HFFc6 (cell line): ENCODE measurements at regions not wholly inside any gene's neighbourhood (a gene's known extent, or its start where the extent isn't known, plus 50 kb on each side); places are given as distances from the start of the nearest gene placed in this dataset.

ENCODE experiments used
- DNase-seq: peaks from one replicate; pipeline ENCODE4 v3.0.0-alpha.2; 2018
- H3K27ac Mint-ChIP-seq: 2 replicates; pipeline ENCODE4 v1.8.0; 2020; ENCODE audit warnings: mild to moderate bottlenecking, mixed read lengths
- H3K27me3 Mint-ChIP-seq: 2 replicates; pipeline ENCODE4 v1.8.0; 2021; ENCODE audit warnings: mild to moderate bottlenecking, moderate library complexity, mixed read lengths; ENCODE audit not compliant: insufficient read depth
- H3K36me3 Mint-ChIP-seq: 2 replicates; pipeline ENCODE4 v1.8.0; 2021; ENCODE audit warnings: low read depth, mixed read lengths
- H3K4me1 Mint-ChIP-seq: 2 replicates; pipeline ENCODE4 v1.8.0; 2020; ENCODE audit warnings: low read depth, mixed read lengths
- H3K4me3 Mint-ChIP-seq: 2 replicates; pipeline ENCODE4 v1.8.0; 2020; ENCODE audit warnings: mild to moderate bottlenecking, moderate library complexity, mixed read lengths
- H3K9me3 Mint-ChIP-seq: 2 replicates; pipeline ENCODE4 v1.8.0; 2020; ENCODE audit warnings: mild to moderate bottlenecking, mixed read lengths
- CTCF ChIP-seq: fragments of 200-600 bp; sonication (generic); IDR thresholded peaks from 2 replicates; pipeline ENCODE4 v1.5.0; 2021; ENCODE audit warnings: antibody characterized with exemption, mild to moderate bottlenecking

GRCh38 chr2:84257831-84258230, 201.2 kb downstream of the SUCLG1 start:
- Mint-ChIP-seq H3K36me3 (no peaks in the 10 kb centered on the region), H3K27me3 (no peaks in the 10 kb centered on the region)

DNA sequence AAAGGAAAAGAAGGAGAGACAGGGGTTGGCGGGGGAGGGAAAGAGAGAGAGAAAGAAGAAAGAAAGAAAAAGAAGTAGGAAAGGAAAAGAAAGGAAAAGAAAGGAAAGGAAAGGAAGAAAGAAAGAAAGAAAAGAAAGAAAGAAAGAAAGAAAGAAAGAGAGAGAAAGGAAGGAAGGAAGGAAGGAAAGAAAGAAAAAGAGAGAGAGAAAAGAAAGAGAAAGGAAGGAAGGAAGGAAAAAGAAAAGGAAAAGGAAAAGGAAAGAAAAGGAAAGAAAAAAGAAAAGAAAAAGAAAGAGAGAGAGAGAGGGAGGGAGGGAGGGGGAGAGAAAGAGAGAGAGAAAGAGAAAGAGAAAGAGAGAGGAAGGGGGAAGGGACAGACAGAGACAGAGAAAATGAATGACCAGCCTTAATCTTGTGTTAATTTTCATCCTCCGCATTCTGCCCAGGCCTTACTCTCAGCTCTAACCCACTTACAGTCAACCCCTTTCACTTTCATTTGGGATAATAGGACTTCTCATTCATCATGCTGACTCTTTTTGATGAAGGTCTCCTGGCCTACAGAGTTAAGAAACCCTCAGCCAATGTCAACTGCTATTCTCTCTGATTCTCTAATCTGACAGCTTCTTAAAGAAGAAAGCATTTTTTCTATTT, 207.3 kb downstream of the SUCLG1 start:
- Mint-ChIP-seq H3K27me3 (no peaks in the 10 kb centered on the region), H3K27ac (no peak overlapping the region), H3K4me3 (no peak overlapping the region), H3K9me3 (peaks cover 9% of the 10 kb centered on the region), H3K4me1 (no peaks in the 10 kb centered on the region), H3K36me3 (no peaks in the 10 kb centered on the region)
- no peak for DNase-seq
- no peak for TF ChIP-seq CTCF

More at GRCh38 chr2:84257831-84258230, 201.2 kb downstream of the SUCLG1 start:
- H3K27ac Mint-ChIP-seq, result no peak overlapping the region
- no peak for DNase-seq
- H3K4me1 Mint-ChIP-seq, result no peaks in the 10 kb centered on the region
- peaks cover 17% of the 10 kb centered on the region for H3K9me3 Mint-ChIP-seq
- no peak overlapping the region for H3K4me3 Mint-ChIP-seq
- no peak for TF ChIP-seq CTCF

DNA sequence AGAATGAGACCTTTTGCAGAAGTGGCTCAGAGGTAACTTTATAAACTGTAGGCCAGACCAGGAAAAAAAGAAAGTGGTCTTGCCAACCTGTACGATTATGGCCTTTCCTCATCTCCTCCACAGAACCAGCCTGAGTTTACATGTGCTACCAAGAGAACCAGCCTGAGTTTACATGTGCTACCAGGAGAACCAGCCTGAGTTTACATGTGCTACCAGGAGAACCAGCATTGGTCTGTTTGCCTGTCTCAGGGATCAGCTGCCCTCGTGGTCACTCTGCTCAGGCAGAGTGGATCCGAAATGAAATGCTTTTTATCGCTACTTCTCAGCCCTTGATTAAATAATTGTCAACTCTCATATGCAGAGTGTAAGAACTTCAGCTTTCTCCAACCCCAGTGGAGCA, 209.9 kb downstream of the SUCLG1 start:
- Mint-ChIP-seq H3K4me3 (no peak overlapping the region), H3K27ac (no peak overlapping the region), H3K27me3 (no peaks in the 10 kb centered on the region; the same call in 1 of the 2 replicates), H3K36me3 (no peaks in the 10 kb centered on the region), H3K9me3 (no peaks in the 10 kb centered on the region; the same call in 1 of the 2 replicates), H3K4me1 (no peaks in the 10 kb centered on the region)
- no peak for DNase-seq
- no peak for TF ChIP-seq CTCF

- H3K4me3 Mint-ChIP-seq, result no peak overlapping the region
- no peaks in the 10 kb centered on the region; the same call in 1 of the 2 replicates for H3K27me3 Mint-ChIP-seq
- no peak for DNase-seq
- no peaks in the 10 kb centered on the region; the same call in 1 of the 2 replicates for H3K9me3 Mint-ChIP-seq
- no peak overlapping the region for H3K27ac Mint-ChIP-seq
- H3K36me3 Mint-ChIP-seq, result no peaks in the 10 kb centered on the region
- no peak for TF ChIP-seq CTCF
- no peaks in the 10 kb centered on the region for H3K4me1 Mint-ChIP-seq
Measured at GRCh38 chr2:84247532-84247931, 211.5 kb downstream of the SUCLG1 start.

DNA sequence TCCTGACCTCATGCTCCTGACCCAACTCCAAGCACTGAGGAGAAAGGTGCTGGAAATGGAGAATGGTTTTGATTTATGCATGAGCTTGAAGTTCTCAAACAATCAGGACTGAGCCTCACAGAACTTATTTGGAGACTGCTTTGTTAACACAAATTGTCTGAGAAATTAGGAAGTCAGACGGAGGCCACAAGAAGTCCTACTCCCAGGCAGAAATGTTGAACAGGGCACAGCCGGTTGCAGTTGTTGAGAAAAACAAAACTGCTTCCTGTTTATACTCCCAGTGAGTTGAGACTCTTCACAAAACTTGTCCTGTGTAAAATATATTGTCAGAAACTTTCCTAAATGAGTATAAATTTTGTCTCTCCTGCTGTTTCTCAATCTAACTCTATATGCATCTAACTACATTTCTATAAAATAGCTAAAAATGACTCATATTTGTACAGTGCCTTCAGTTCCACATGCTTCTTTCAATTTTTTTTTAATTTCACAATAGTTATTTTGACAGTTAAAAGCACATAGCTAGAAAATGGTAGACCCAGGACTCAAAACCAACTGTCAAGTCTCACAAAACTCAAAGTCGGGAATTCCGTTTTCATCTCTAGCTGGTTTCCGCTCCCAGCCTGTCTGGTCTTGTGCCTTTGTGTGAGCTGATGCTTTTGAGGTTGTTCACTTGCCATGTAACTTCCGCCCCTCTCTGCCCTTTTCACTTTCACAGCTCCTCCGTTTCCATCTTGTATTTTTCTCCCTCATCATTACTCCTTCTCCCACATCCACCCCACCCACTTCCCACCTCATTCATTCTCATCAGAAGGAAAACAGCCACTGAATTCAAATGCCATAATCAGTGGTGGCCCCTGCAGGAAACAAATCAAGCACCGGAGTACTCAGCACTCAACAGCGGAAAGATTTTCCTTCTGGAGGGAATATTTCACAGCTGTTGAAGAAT, 215.0 kb downstream of the SUCLG1 start:
- no peak for DNase-seq
- Mint-ChIP-seq H3K36me3 (no peaks in the 10 kb centered on the region), H3K27ac (no peak overlapping the region), H3K4me1 (no peaks in the 10 kb centered on the region), H3K27me3 (no peaks in the 10 kb centered on the region; the same call in 1 of the 2 replicates), H3K4me3 (no peak overlapping the region), H3K9me3 (no peaks in the 10 kb centered on the region)
- TF ChIP-seq CTCF, result no peak
